ENCODE measurements at regions not wholly inside any gene's neighbourhood (a gene's known extent, or its start where the extent isn't known, plus 50 kb on each side); places are given as distances from the start of the nearest gene placed in this dataset.
"Not testable (repeated sequence)": the region's sequence is repeated elsewhere in the genome, so short reads cannot be mapped to it uniquely, and the experiment has no call there.

DNA sequence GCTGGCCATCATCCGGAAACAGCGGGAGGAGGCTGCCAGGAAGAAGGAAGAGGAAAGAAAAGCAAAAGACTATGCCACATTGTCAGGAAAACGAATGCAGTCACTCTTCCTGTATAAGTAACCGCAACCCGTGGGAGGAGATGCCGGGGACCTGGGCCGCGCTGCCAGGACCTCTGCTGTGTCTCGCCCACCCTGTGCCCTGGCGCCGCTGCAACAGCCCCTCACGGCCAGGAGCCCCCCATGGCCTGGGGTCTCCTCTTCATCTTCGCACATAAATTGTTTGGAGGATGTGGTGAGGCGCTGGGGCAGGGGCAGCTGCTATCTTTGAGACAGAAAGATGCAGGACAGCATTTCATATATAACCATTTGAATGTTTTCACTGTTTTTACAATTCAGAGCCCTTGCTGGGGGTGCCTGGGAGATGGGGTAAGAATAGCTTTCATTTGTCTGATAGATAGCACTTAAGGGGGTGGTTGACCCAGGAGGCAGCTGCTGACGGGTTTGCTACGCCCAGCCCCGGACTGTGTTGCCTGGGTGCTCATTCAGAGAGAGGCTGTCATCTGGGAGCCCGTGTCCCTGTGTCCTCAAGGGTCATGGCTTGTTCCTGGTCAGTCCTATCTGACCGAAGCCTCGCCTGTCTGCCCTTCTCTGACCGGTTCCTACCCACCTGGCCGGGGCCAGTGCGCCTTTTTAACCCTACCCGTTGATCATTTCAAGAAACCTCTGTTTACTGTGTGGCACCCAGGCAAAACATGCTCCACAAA, 1067.7 kb upstream of the COX7C start:
- Histone ChIP-seq H3K36me3 (ENCODE audit: control insufficient read depth in 1 of 2, insufficient read depth in 2 of 2, low read length in 2 of 2) (no peaks in the 10 kb centered on the region), H3K27ac (ENCODE audit: low read depth, low read length) (no peak overlapping the region), H3K4me3 (ENCODE audit: low read depth in 1 of 2, low read length in 2 of 2) (no peak overlapping the region), H3K9me3 (ENCODE audit: control insufficient read depth in 1 of 2, low read length in 2 of 2) (peaks cover 1 to 22% of the 10 kb centered on the region in 2 donors), H3K4me1 (ENCODE audit: control insufficient read depth in 1 of 2, insufficient read depth in 2 of 2, low read length in 2 of 2) (no peaks in the 10 kb centered on the region), H3K27me3 (ENCODE audit: control insufficient read depth in 1 of 2, insufficient read depth in 2 of 2, low read length in 2 of 2) (no peaks in the 10 kb centered on the region), H3K9ac (ENCODE audit: low read depth in 1 of 2, low read length in 2 of 2) (no peak overlapping the region)

DNA sequence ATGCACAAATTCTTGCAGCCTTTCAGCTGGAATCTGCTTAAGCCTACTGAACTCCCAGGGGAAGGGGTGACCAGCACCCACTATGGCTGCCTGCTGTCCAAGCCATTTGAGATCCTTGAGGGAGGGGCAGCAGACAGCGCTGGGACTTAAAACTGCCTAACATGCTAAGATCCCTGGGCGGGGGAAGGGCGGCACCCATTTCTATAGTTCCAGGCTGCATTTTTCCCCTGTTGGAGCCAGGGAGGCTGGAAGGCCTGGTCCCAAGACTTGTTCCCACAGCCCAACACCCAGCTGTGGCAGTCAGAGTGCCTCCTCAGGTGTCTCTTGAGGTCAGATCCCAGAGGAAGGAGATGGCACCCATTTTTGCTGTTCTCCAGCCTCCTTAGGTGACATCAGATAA, 1061.3 kb upstream of the COX7C start:
- Histone ChIP-seq H3K4me3 (ENCODE audit: low read depth in 1 of 2, low read length in 2 of 2) (no peak overlapping the region), H3K9ac (ENCODE audit: low read depth in 1 of 2, low read length in 2 of 2) (no peak overlapping the region), H3K36me3 (ENCODE audit: control insufficient read depth in 1 of 2, insufficient read depth in 2 of 2, low read length in 2 of 2) (no peaks in the 10 kb centered on the region), H3K27me3 (ENCODE audit: control insufficient read depth in 1 of 2, insufficient read depth in 2 of 2, low read length in 2 of 2) (no peaks in the 10 kb centered on the region), H3K9me3 (ENCODE audit: control insufficient read depth in 1 of 2, low read length in 2 of 2) (peaks cover 11 to 27% of the 10 kb centered on the region in 2 donors), H3K27ac (ENCODE audit: low read depth, low read length) (no peak overlapping the region), H3K4me1 (ENCODE audit: control insufficient read depth in 1 of 2, insufficient read depth in 2 of 2, low read length in 2 of 2) (no peaks in the 10 kb centered on the region)

DNA sequence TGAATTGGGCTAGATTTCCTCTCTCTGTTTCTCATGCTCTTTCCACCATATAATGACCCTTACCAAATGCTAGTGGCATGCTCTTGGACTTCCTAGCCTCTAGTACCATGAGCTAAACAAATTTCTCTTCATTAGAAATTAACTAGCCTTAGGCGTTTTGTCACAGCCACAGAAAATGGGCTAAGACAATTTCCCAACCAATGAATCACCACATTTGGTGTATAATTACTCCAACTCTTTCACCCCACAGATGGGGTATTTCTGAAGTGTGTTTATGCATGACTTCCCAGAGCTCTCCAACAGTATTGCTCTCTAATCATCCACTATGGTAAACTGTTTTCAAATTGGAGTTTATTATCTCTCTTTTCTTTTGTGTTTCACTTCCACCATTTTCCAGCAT, 1041.1 kb upstream of the COX7C start:
- no peaks in the 10 kb centered on the region for H3K27me3 ChIP-seq (ENCODE audit: control insufficient read depth in 1 of 2, insufficient read depth in 2 of 2, low read length in 2 of 2)
- no peaks in the 10 kb centered on the region for H3K4me1 ChIP-seq (ENCODE audit: control insufficient read depth in 1 of 2, insufficient read depth in 2 of 2, low read length in 2 of 2)
- H3K9ac ChIP-seq (ENCODE audit: low read depth in 1 of 2, low read length in 2 of 2) = no peak overlapping the region
- no peak overlapping the region for H3K4me3 ChIP-seq (ENCODE audit: low read depth in 1 of 2, low read length in 2 of 2)
- no peaks in the 10 kb centered on the region for H3K36me3 ChIP-seq (ENCODE audit: control insufficient read depth in 1 of 2, insufficient read depth in 2 of 2, low read length in 2 of 2)
- no peak overlapping the region for H3K27ac ChIP-seq (ENCODE audit: low read depth, low read length)
- H3K9me3 ChIP-seq (ENCODE audit: control insufficient read depth in 1 of 2, low read length in 2 of 2) = peaks cover 0 to 5% of the 10 kb centered on the region in 2 donors

DNA sequence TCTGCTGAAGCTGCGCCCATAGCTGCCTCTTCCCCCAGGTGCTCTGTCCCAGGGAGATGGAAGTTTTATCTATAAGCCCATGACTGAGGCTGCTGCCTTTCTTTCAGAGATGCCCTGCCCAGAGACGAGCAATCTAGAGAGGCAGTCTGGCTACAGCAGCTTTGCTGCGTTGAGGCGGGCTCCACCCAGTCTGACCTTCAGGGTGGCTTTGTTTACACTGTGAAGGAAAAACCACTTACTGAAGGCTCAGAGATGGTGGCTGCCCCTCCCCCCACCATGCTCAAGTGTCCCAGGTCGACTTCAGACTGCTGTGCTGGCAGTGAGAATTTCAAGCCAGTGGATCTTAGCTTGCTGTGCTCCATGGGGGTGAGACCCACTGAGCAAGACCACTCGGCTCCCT, 1029.9 kb upstream of the COX7C start:
- not testable (repeated sequence) for H3K4me1 ChIP-seq (ENCODE audit: control insufficient read depth in 1 of 2, insufficient read depth in 2 of 2, low read length in 2 of 2); H3K4me3 ChIP-seq (ENCODE audit: low read depth in 1 of 2, low read length in 2 of 2)

DNA sequence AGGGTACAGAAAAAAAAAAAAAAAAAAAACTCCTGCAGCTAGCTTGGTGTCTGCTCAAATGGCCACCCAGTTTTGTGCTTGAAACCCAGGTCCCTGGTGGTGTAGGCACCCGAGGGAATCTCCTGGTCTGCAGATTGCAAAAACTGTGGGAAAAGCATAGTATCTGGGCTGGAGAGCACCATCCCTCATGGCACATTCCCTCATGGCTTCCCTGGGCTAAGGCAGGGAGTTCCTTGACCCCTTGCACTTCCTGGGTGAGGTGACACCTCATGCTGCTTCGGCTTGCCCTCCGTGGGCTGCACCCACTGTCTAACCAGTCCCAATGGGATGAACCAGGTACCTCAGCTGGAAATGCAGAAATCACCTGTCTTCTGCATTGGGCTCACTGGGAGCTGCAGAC, 1029.5 kb upstream of the COX7C start:
- not testable (repeated sequence) for H3K9ac ChIP-seq (ENCODE audit: low read depth in 1 of 2, low read length in 2 of 2); H3K4me3 ChIP-seq (ENCODE audit: low read depth in 1 of 2, low read length in 2 of 2); H3K27ac ChIP-seq (ENCODE audit: low read depth, low read length); H3K9me3 ChIP-seq (ENCODE audit: control insufficient read depth in 1 of 2, low read length in 2 of 2); H3K27me3 ChIP-seq (ENCODE audit: control insufficient read depth in 1 of 2, insufficient read depth in 2 of 2, low read length in 2 of 2); H3K4me1 ChIP-seq (ENCODE audit: control insufficient read depth in 1 of 2, insufficient read depth in 2 of 2, low read length in 2 of 2); H3K36me3 ChIP-seq (ENCODE audit: control insufficient read depth in 1 of 2, insufficient read depth in 2 of 2, low read length in 2 of 2)

More for the DNA sequence above, 1029.9 kb upstream of the COX7C start:
- H3K9me3 ChIP-seq (ENCODE audit: control insufficient read depth in 1 of 2, low read length in 2 of 2); H3K27ac ChIP-seq (ENCODE audit: low read depth, low read length); H3K9ac ChIP-seq (ENCODE audit: low read depth in 1 of 2, low read length in 2 of 2); H3K27me3 ChIP-seq (ENCODE audit: control insufficient read depth in 1 of 2, insufficient read depth in 2 of 2, low read length in 2 of 2); H3K36me3 ChIP-seq (ENCODE audit: control insufficient read depth in 1 of 2, insufficient read depth in 2 of 2, low read length in 2 of 2): not testable (repeated sequence)

DNA sequence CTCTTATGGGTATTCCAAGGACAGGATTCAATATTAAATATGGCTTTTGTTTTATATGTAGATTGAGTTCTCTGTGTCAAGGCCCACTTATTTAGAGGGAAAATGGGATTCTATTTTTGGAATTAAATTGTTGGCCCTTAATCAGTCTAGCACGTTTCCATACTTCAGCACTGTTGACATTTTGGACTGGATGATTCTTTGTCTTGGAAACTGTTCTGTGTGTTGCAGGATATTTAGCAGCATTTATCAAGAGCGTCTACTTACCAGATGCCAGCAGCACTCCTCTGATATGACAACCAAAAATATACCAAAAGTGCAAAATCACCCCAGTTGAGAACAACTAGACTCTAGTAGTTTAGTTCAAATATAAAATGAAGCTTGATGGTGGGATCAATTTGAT, 1027.0 kb upstream of the COX7C start:
- Histone ChIP-seq H3K9ac (ENCODE audit: low read depth in 1 of 2, low read length in 2 of 2) (no peak overlapping the region), H3K27me3 (ENCODE audit: control insufficient read depth in 1 of 2, insufficient read depth in 2 of 2, low read length in 2 of 2) (no peaks in the 10 kb centered on the region), H3K9me3 (ENCODE audit: control insufficient read depth in 1 of 2, low read length in 2 of 2) (peaks cover 0 to 4% of the 10 kb centered on the region in 2 donors), H3K27ac (ENCODE audit: low read depth, low read length) (no peak overlapping the region), H3K4me1 (ENCODE audit: control insufficient read depth in 1 of 2, insufficient read depth in 2 of 2, low read length in 2 of 2) (no peaks in the 10 kb centered on the region), H3K36me3 (ENCODE audit: control insufficient read depth in 1 of 2, insufficient read depth in 2 of 2, low read length in 2 of 2) (no peaks in the 10 kb centered on the region), H3K4me3 (ENCODE audit: low read depth in 1 of 2, low read length in 2 of 2) (no peak overlapping the region)

DNA sequence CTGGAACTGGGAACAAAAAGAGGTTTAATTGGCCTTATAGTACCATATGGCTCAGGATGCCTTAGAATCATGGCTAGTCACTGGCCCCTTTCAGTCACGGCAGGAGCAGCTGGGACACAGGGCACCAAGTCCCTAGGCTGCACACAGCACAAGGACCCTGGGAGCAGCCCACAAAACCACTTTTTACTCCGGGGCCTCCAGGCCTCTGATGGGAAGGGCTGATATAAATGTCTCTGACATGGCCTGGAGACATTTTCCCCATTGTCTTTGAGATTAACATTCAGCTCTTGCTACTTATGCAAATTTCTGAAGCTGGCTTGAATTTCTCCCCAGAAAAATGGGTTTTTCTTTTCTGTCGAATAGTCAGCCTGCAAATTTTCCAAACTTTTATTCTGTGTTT, 1026.4 kb upstream of the COX7C start:
- no peaks in the 10 kb centered on the region for H3K27me3 ChIP-seq (ENCODE audit: control insufficient read depth in 1 of 2, insufficient read depth in 2 of 2, low read length in 2 of 2)
- no peaks in the 10 kb centered on the region for H3K4me1 ChIP-seq (ENCODE audit: control insufficient read depth in 1 of 2, insufficient read depth in 2 of 2, low read length in 2 of 2)
- H3K9me3 ChIP-seq (ENCODE audit: control insufficient read depth in 1 of 2, low read length in 2 of 2) = peaks cover 0 to 4% of the 10 kb centered on the region in 2 donors
- no peak overlapping the region for H3K9ac ChIP-seq (ENCODE audit: low read depth in 1 of 2, low read length in 2 of 2)
- H3K4me3 ChIP-seq (ENCODE audit: low read depth in 1 of 2, low read length in 2 of 2) = no peak overlapping the region
- H3K36me3 ChIP-seq (ENCODE audit: control insufficient read depth in 1 of 2, insufficient read depth in 2 of 2, low read length in 2 of 2) = no peaks in the 10 kb centered on the region
- H3K27ac ChIP-seq (ENCODE audit: low read depth, low read length) = no peak overlapping the region

DNA sequence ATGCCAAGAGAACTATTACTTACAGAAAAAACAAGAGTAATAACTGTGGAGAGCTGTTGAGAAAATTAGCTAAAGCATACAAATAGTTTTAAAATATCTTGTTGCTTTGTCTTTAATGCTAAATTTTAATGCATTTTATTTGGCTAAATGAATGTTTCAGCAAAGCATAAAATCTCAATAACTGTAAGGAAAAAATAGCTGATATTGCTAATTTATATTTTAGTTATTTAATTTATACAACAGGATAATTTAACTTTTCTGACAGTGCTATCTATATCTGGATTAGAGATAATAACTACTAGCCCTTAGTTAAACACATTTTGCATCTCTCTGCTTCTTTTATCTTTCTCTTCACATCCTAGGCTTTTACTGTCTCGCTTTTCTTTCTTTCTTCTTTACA, 1014.9 kb upstream of the COX7C start:
- Histone ChIP-seq H3K9ac (ENCODE audit: low read depth in 1 of 2, low read length in 2 of 2) (no peak overlapping the region), H3K4me3 (ENCODE audit: low read depth in 1 of 2, low read length in 2 of 2) (no peak overlapping the region), H3K9me3 (ENCODE audit: control insufficient read depth in 1 of 2, low read length in 2 of 2) (no peaks in the 10 kb centered on the region), H3K36me3 (ENCODE audit: control insufficient read depth in 1 of 2, insufficient read depth in 2 of 2, low read length in 2 of 2) (no peaks in the 10 kb centered on the region), H3K27me3 (ENCODE audit: control insufficient read depth in 1 of 2, insufficient read depth in 2 of 2, low read length in 2 of 2) (no peaks in the 10 kb centered on the region), H3K27ac (ENCODE audit: low read depth, low read length) (no peak overlapping the region), H3K4me1 (ENCODE audit: control insufficient read depth in 1 of 2, insufficient read depth in 2 of 2, low read length in 2 of 2) (no peaks in the 10 kb centered on the region)

DNA sequence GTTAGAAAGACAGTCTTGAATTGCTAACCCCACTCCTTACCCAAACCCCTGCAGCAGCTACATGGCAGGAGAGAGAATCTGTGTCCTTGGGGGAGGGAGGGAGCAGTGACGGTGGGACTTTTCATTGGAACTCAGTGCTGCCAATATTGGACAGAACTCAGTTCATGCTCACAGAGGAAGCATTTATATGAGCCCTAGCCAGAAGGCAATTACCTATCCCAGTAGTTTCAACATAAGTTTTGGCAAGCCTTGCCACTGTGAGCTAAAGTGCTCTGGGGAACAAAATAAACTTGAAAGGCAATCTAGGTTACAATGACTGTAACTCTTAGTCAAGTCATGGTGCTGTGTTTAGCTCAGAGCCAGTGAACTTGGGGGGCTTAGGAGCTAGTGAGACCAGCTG, 1013.4 kb upstream of the COX7C start:
- Histone ChIP-seq H3K9me3 (ENCODE audit: control insufficient read depth in 1 of 2, low read length in 2 of 2) (no peaks in the 10 kb centered on the region), H3K27ac (ENCODE audit: low read depth, low read length) (no peak overlapping the region), H3K36me3 (ENCODE audit: control insufficient read depth in 1 of 2, insufficient read depth in 2 of 2, low read length in 2 of 2) (no peaks in the 10 kb centered on the region), H3K27me3 (ENCODE audit: control insufficient read depth in 1 of 2, insufficient read depth in 2 of 2, low read length in 2 of 2) (no peaks in the 10 kb centered on the region), H3K4me3 (ENCODE audit: low read depth in 1 of 2, low read length in 2 of 2) (no peak overlapping the region), H3K4me1 (ENCODE audit: control insufficient read depth in 1 of 2, insufficient read depth in 2 of 2, low read length in 2 of 2) (no peaks in the 10 kb centered on the region), H3K9ac (ENCODE audit: low read depth in 1 of 2, low read length in 2 of 2) (no peak overlapping the region)

DNA sequence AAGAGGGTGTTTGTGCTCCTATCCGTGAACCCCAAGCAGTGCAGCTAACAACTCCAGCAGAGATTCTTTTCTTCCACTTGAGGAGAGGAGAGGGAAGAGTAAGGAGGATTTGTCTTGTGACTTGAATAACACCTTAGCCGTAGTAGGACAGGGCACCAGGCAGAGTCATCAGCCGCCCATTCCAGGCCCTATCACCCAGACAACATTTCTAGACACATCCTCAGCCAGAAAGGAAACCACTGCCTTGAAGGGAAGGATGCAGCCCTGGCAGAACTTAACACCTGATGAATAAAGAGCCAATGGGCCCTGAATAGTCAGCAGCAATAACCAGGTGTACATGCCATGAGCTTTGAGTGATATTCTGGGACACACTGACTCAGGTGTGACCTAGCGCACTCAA, 1013.0 kb upstream of the COX7C start:
- Histone ChIP-seq H3K4me3 (ENCODE audit: low read depth in 1 of 2, low read length in 2 of 2) (no peak overlapping the region), H3K9ac (ENCODE audit: low read depth in 1 of 2, low read length in 2 of 2) (no peak overlapping the region), H3K27ac (ENCODE audit: low read depth, low read length) (no peak overlapping the region), H3K36me3 (ENCODE audit: control insufficient read depth in 1 of 2, insufficient read depth in 2 of 2, low read length in 2 of 2) (no peaks in the 10 kb centered on the region), H3K9me3 (ENCODE audit: control insufficient read depth in 1 of 2, low read length in 2 of 2) (no peaks in the 10 kb centered on the region), H3K4me1 (ENCODE audit: control insufficient read depth in 1 of 2, insufficient read depth in 2 of 2, low read length in 2 of 2) (no peaks in the 10 kb centered on the region), H3K27me3 (ENCODE audit: control insufficient read depth in 1 of 2, insufficient read depth in 2 of 2, low read length in 2 of 2) (no peaks in the 10 kb centered on the region)

DNA sequence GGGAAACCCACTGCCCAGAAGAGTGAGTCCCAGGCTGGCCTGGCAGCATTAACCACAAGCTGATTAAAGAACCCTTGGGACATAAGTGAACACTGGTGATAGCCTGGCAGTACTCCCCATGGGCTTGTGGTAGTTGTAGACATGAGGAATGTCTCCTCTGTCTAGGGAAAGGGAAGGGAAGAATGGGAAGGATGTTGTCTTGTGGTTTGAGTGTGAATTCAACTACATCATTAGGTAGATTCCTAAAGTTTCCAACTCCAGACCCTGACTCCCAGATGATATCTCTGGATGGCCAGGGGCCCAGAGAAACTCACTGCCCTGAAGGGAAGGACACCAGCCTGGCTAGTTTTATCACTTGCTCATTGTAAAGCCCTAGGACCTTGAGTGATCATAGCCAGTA, 1012.4 kb upstream of the COX7C start:
- Histone ChIP-seq H3K4me3 (ENCODE audit: low read depth in 1 of 2, low read length in 2 of 2) (no peak overlapping the region), H3K27ac (ENCODE audit: low read depth, low read length) (no peak overlapping the region), H3K4me1 (ENCODE audit: control insufficient read depth in 1 of 2, insufficient read depth in 2 of 2, low read length in 2 of 2) (no peaks in the 10 kb centered on the region), H3K27me3 (ENCODE audit: control insufficient read depth in 1 of 2, insufficient read depth in 2 of 2, low read length in 2 of 2) (no peaks in the 10 kb centered on the region), H3K9me3 (ENCODE audit: control insufficient read depth in 1 of 2, low read length in 2 of 2) (no peaks in the 10 kb centered on the region), H3K36me3 (ENCODE audit: control insufficient read depth in 1 of 2, insufficient read depth in 2 of 2, low read length in 2 of 2) (no peaks in the 10 kb centered on the region), H3K9ac (ENCODE audit: low read depth in 1 of 2, low read length in 2 of 2) (no peak overlapping the region)

Data from duodenal mucosa (tissue), 2 donors.